GM19463 (cell line): ENCODE measurements at regions not wholly inside any gene's neighbourhood (a gene's known extent, or its start where the extent isn't known, plus 50 kb on each side); places are given as distances from the start of the nearest gene placed in this dataset.
"Not testable (repeated sequence)": the region's sequence is repeated elsewhere in the genome, so short reads cannot be mapped to it uniquely, and the experiment has no call there.

Experiments used
- ATAC-seq: cut with Tn5 transposase; IDR thresholded peaks from one replicate; pipeline ENCODE4 v1.9.1; 2021; ENCODE audit warnings: mild to moderate bottlenecking, moderate library complexity; ENCODE audit not compliant: unreplicated experiment

DNA sequence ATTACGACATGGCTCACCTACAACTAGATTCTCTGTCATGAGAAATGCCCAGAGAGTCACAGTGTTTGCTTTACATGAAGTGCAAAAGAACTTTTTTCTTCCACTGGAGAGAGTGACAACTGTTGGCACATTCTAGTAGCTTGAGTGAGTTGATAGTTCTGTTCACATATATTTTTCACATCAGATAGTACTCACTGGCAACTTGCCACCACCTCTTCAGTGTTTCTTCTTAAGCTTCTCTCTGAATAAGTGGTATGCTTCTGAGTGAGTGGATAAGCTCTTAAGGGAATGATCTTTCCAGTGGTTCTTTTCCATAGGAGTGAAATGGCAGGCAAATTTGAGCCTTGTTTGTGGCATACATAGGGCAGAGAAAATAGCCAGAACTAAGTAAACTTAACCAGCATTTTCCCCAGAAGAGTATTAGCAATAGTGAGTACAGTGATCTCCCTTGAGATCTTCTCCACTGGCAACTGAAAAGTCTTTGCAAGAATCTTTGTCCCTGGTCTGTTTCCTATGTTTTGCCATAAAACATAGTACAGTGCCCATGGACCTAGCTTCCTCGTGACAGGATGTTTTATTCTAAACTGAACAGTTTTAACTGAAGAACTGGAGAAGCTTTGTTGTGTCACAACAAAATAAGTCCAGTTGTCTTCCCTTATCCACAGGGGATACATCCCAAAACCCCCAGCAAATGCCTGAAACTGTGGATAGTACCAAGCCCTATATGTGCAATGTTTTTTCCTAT lies 125.4 kb upstream of the CDK13 start:
- ATAC-seq, result no peak

DNA sequence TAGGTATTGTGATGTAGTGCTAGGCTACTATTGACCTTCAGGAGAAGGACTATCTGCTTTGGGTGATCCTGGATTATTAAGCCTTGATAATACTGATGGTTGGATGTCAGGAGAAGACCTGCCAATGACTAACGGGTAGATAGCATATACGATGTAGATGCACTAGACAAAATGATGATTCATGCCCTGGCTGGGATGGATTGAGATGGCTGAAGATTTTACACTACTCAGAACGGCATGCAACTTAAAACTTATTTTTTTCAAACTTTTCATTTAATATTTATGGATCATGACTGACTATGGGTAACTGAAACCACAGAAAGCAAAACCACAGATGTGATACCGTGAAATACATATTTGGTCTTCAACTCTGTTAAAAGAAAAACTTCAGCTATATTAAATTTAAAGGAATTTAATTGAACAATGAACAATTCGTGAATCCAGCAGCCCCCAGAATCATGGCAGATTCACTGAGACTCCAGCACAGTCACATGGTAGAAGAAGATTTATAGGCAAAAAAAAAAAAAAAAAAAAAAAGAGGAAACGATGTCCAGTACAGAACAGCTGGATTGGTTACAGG lies 124.6 kb upstream of the CDK13 start:
- no peak for ATAC-seq

DNA sequence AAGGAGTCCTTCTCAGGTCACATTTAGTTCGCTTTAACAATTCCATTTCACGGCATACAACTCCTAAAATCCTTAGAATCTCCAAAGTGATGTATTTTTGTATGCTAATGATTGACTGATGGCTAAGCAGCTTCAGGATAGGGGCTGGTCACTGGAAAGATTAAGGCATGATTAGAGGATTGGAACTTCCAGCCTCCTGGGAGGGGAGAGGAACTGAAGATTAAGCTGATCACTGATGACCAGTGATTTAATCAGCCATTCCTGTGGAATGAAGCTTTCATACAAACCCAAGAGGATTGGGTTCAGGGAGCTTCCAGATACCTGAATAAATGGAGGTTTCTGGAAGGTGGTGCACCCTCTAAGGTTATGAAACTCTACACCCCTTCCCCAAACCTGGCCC lies 123.9 kb upstream of the CDK13 start:
- no peak for ATAC-seq

DNA sequence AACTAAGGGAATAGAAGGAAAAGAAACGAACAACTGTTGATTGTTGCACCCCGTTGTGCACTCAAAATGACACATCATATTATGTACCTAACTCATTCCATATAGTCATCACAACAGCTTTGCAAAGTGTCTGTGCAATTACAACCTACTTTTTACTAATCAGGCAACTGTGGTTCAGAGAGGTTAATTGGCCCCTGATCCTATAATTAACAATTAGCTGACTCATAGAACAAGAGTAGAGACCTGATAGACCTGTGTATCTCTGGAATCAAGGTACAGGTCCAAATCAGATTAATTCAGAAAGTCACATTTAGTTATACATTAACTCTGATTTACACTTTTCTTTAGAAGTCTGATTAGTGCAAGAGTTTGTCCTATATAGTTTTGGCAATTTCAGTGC lies 122.5 kb upstream of the CDK13 start:
- ATAC-seq, result no peak

DNA sequence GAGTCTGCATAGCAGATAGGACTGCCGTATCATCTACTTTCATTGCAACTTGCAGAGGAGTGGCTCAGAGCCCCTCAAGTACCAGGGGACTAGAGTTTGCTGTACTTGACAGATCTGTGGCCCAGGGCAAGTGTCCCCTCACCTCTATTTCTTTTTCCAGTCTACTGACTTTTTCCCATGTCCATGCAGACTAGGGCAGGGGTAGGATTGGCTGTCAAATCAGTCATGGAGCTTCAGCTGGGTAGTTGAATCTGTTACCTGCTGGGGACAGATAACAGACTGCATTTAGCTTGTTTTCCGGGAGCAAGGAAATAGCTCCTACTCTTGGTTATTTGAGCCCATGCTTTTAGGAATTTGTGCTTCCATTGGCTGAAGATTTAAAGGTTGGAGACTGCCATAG lies 121.0 kb upstream of the CDK13 start:
- no peak for ATAC-seq

DNA sequence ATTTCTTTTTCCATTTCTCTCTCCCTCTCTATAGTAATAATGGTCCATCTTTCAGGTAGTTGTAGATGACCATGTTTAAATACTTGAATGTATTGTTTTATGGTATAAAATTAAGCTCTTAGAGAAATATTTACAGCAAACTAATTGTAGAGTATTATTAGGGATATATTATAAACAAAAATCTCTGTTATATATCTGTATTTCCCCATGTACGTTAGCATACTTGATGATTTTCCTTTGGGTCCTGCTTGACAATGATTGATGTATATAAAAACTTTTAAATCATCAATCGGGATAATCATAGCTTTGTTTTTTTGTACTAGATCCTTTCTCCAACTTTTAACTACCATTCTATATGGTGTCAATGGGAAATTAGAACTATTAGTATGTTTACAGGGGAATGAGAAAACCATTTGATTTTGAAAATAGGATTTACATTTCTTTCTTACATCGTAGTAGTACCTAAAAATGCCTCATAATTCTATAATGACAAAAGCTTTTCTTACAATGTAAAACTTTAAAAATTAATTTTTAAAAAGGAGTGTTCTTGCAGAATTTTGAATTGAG lies 117.5 kb upstream of the CDK13 start:
- no peak for ATAC-seq

DNA sequence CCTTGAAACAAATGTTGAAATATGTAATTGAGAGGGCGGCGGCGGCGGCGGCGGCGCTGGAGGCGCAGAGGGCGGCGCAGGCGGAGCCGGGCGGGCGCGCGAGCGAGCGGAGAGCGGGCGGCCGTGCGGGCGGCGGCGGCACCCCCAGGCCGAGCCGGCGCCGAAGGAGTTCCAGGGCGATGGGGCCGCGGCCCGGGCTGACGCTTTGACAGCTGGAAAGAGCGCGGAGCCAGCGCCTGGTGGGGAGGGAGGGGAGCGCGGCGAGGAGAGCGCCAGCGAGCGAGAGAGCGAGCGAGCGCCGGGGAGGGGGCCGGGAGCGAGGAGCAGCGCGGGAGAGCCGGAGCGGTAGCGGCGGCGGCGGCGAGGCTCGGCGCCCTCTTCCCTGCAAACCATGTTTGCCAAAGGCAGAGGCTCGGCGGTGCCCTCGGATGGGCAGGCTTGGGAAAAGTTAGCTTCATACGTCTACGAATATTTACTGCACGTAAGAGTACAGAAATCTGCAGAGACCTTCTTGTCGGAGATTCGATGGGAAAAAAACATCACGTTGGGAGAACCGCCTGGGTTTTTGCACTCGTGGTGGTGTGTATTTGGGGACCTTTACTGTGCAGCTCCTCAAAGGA lies 116.8 kb upstream of the CDK13 start:
- ATAC-seq, result not testable (repeated sequence)

DNA sequence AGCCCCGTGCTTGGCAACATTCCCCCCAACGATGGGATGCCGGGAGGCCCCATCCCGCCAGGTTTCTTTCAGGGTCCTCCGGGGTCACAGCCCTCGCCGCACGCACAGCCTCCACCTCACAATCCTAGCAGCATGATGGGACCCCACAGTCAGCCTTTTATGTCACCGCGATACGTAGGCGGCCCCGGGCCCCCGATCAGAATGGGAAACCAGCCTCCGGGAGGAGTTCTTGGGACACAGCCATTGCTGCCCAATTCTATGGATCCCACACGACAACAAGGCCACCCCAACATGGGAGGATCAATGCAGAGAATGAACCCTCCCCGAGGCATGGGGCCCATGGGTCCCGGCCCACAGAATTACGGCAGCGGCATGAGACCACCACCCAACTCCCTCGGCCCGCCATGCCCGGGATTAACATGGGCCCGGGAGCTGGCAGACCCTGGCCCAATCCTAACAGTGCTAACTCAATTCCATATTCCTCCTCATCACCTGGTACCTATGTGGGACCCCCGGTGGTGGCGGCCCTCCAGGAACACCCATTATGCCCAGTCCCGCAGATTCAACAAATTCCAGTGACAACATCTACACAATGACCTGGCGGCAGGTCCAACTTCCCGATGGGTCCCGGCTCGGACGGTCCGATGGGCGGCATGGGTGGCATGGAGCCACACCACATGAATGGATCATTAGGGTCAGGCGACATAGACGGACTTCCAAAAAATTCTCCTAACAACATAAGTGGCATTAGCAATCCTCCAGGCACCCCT lies 116.0 kb upstream of the CDK13 start:
- not testable (repeated sequence) for ATAC-seq

DNA sequence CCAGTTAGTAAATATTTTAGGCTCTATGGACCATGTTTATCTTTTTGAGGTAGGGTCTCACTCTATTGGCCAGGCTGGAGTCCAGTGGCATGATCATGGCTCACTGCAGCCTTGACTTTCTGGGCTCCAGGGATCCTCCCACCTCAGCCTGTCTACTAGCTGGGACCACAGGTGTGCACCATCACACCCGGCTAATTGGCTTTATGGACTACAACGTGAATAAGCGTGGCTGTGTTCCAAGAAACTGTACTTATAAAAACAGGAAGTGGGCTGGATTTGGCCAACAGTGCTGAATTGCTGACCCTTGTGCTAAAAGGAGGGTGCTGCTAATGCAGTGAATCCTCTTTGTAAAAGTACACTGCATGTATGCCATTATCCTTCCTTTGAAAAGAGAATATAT lies 111.7 kb upstream of the CDK13 start:
- no peak for ATAC-seq

DNA sequence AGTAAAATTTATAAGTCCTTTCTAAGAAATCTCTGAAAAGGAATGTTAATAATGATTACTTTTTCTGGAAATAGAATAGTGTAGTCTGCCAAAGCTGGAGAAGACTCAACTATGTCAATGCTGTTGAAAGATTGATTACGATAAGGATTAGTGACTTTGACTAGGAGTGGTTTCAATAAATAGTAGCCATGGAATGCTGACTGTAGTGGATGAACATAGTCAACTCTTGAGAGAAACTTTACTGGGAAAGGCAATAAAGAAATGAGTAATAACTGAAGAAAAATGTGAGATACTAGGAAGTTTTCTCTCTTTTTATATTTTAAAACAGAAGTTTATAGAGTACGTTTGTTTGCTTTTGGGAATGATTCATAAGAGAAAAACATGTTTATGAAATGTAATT lies 105.0 kb upstream of the CDK13 start:
- no peak for ATAC-seq

DNA sequence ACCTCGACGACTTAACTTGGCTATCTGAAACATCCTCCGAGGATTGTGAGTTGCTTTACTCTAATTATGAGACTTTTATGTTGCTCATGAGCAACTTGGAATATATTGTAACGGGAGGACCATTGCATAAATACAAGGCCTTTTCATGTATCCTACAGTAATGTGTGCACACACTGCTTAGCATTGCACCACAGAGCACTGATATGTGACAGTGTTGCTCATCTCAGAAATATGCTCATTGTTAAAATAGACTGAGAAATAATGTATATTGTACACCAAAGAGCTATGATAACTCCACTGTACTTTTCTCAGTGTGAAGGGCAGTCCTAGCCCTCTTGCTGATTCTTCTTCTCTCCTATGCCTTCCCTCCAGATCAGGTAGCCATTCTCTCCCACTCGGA lies 102.8 kb upstream of the CDK13 start:
- no peak for ATAC-seq

DNA sequence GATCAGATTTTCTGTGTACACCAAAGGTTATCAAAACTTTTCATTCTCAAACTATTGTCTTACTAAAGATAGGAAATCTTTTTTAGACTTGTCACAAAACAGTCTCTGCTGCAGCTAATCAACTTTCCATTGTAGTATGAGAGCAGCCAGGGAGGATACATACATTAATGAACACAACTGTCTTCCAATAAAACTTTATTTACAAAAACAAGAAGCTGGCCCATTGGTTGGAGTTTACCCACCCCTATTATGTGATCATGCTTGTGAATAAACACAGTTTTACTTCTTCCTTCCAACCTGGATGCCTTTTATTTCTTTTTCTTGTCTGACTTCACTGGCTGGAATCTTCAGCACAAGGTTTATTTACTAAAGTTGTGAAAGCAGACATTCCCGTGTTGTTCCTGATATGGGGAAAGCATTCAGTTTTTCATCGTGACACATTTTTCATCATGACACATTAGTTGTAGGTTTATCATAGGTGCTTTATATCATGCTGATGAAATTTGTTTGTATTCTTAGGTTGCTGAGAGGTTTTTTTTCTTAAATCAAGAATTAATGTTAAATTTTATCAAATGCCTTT lies 98.5 kb upstream of the CDK13 start:
- ATAC-seq, result no peak

DNA sequence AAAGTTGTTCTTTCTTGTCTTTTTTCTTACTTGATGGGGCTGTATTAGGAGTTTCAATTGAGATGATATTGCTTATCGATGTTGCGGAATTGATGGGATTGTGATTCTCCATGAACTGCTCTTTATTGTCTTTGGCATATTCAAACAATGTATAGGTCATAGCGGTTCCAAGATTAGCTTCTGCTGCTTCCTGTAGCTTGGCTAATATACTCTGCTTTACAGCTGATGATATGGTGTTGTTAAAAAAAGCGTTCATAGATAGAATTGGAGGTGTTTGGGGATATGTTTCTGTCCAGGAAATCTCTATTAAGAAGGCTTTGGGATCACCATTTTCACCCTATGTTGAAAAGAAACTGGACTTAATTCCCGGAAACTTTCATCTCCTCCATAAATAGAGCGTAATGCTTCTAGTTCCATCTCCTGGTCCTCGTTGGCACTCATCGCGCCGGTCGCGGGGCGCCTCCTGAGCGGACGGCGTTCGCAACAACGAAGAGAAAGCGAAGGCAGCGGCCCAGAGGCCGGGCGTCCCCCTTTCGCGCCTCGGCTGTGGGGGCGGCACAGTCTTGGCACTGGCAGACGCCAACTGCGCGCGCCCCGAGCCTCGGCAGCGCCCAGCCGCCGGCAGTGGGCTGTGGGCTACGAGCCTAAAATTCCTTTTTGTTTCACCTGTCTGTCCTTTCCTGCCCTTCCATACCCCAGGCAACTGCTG lies 95.3 kb upstream of the CDK13 start:
- peak; percentile 73 for ATAC-seq

DNA sequence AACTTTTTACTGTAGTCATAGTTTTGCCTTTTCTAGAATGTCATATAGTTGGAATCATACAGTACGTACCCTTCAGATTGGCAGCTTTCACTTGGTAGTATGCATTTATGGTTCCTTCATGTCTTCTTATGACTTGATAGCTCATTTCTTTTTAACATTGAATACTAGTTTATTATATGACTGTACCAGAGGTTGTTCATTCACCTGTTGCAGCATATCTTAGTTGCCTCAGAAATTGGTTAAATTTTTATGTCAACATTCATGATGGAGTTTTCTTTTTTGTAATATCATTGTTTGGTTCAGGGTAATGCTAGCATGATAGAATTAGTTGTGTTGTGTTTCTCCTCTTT lies 94.8 kb upstream of the CDK13 start:
- no peak for ATAC-seq

DNA sequence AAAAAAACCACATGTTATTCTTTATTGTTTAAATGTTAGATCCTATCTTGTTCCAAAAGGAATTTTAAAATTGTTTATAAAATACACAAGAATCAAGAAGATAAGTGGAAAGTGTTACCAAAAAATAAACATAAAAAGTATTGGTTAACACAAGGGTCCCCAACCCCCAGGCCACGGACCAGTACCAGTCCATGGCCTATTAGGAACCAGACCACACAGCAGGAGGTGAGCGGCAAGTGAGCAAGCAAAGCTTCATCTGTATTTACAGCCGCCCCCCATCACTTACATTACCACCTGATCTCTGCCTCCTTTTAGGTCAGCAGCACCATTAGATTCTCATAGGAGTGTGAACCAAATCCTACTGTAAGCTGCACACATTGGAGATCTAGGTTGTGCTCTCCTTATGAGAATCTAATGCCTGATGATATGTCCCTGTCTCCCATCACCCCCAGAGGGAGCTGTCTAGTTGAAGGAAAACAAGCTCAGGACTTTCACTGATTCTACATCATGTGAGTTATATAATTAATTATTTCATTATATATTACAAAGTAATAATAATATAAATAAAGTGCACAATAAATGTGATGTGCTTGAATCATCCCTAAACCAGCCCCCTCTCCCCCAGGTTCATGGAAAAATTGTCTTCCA lies 86.3 kb upstream of the CDK13 start:
- not testable (repeated sequence) for ATAC-seq

DNA sequence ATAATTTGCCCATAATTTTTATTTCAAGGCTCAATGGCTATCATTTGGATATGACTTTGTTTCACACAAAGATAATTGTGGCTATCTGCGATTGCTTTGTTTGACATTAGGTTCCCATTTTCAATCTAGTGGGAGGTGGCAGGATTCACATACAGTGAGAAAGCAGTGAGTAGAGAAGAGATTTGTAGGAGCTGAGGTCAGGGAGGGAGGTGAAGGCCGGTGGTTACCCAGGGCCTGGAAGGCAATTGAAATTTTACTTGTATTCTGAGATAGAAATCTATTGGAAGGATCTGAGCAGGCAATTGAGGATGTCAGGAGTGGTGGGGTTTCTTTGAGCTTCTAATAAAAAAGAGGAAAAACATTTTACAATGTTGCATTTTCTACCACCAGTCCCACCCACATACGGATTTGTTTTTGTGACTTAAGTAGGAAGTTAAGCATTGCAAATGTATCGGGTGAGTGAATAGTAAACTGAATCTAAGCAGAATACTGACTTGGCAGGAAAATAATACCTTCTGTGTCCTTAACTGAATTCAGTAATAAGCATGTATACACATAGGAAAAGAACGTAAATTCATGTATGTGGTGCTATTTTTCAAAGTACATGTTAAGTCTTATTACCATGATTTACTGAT lies 80.1 kb upstream of the CDK13 start:
- ATAC-seq, result not testable (repeated sequence)

DNA sequence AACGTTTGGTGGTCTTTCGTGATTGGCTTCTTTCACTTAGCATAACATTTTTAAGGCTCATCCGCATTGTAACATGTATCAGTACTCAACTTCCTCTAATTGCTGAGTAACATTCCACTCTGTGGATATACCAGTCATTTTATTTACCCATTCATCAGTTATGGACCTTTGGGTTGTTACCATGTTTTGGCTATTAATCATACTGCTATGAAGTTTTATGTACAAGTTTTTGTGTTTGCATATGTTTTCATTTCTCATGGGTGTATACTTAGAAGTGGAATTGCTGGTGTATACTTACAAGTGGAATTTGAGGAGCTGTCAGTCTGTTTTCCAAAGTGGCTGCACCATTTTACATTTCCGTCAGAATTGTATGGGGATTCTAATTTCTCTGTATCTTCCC lies 78.4 kb upstream of the CDK13 start:
- not testable (repeated sequence) for ATAC-seq

DNA sequence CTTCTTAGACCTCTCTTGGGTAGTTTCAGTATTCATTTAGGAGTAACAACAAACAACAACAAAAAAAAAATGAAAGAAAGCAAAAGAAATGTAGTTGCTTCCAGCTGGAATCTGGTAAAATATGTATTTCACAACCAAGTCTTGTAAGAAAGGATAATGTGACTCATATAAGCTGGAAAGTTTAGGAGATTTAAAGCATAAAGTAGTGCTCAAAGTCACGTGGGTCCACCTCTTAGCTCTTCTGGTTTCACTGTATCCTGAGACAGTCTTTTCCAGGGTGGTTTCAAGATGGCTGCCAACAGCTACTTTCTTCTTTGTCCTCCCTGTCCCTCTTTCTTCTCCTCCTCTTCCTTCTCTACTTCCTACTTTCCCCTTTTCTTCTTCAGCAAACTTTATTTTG lies 69.5 kb upstream of the CDK13 start:
- ATAC-seq, result no peak

DNA sequence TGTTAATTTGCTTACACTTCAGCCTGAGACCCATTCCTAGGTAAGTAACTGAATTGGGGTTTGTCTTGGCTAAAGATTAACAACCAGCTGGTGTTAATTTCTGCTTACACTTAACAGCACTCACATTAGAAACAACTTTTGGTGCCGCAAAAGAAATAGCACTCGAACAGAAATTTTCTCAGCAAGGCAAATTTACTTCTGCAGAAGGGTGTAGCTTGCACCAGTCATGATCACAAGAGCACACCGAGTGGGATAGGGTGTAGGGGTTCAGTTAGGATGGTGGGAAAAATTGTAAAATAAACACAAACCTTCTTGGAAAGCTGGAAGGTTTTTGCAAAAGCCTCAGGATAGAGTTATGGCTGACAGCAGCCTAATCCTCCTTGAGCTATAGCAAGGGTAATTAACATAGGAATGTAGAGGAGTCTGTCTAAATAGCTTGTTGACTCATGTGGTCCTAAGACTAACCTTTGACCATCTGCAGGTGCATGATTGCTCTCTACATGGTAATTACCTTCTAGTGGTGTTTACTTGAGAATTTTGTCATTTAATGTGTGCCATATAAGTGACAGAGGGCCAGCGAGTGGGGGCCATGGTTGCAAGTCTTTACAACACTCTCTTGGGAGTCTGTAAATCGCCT lies 67.8 kb upstream of the CDK13 start:
- ATAC-seq, result no peak
